SU-DHL-6 (cell line): ENCODE measurements at regions not wholly inside any gene's neighbourhood (a gene's known extent, or its start where the extent isn't known, plus 50 kb on each side); places are given as distances from the start of the nearest gene placed in this dataset.

Experiments used
- H2AFZ ChIP-seq: fragments of 200-600 bp; sonication (generic); 2 replicates; pipeline ENCODE4 v1.6.1; 2014; ENCODE audit warnings: low read depth, mild to moderate bottlenecking, moderate library complexity, mixed read lengths, antibody characterized with exemption, low read length; ENCODE audit not compliant: severe bottlenecking
- H3F3A ChIP-seq: fragments of 200-600 bp; shearing (Covaris generic); 2 replicates; pipeline ENCODE4 v1.6.0; 2016; ENCODE audit warnings: antibody characterized with exemption, mild to moderate bottlenecking; ENCODE audit not compliant: insufficient read depth
- H3K27ac ChIP-seq: fragments of 200-600 bp; sonication (generic); 2 replicates; pipeline ENCODE4 v1.5.1; 2016; ENCODE audit warnings: low read depth, mild to moderate bottlenecking, low read length, moderate library complexity, mixed read lengths
- H3K27me3 ChIP-seq: fragments of 200-600 bp; sonication (generic), shearing (Covaris generic); 2 replicates; pipeline ENCODE4 v1.6.0; 2014; ENCODE audit warnings: mild to moderate bottlenecking, low read length
- H3K36me3 ChIP-seq: fragments of 200-600 bp; sonication (generic); 2 replicates; pipeline ENCODE4 v1.6.1; 2014; ENCODE audit warnings: mild to moderate bottlenecking, low read length, mixed read lengths
- H3K4me2 ChIP-seq: fragments of 300-600, 200-600 bp; shearing (Covaris generic), sonication (generic); 2 replicates; pipeline ENCODE4 v1.6.0; 2014; ENCODE audit warnings: low read length, low read depth, mild to moderate bottlenecking; ENCODE audit not compliant: poor library complexity, severe bottlenecking
- H3K4me3 ChIP-seq: fragments of 200-600 bp; sonication (generic); 2 replicates; pipeline ENCODE4 v1.5.1; 2014; ENCODE audit warnings: antibody characterized with exemption, low read length, mild to moderate bottlenecking, mixed read lengths; ENCODE audit not compliant: insufficient read depth, poor library complexity, severe bottlenecking
- H3K79me2 ChIP-seq: fragments of 200-600 bp; sonication (generic); 2 replicates; pipeline ENCODE4 v1.6.1; 2014; ENCODE audit warnings: mild to moderate bottlenecking, low read length, moderate library complexity; ENCODE audit not compliant: insufficient read depth
- H3K9ac ChIP-seq: fragments of 200-600 bp; sonication (generic); 2 replicates; pipeline ENCODE4 v1.7.0; 2014; ENCODE audit warnings: mild to moderate bottlenecking, low read length
- H3K9me2 ChIP-seq: fragments of 200-600 bp; sonication (generic); replicated peaks from 2 replicates; pipeline ENCODE4 v1.6.1; 2014; ENCODE audit warnings: low read length; ENCODE audit not compliant: insufficient read depth
- H3K9me3 ChIP-seq: fragments of 200-600 bp; sonication (generic); 2 replicates; pipeline ENCODE4 v1.6.1; 2014; ENCODE audit warnings: low read length, mixed read lengths; ENCODE audit not compliant: insufficient read depth
- H4K20me1 ChIP-seq: fragments of 200-600 bp; sonication (generic); 2 replicates; pipeline ENCODE4 v1.6.1; 2014; ENCODE audit warnings: low read depth, mild to moderate bottlenecking, antibody characterized with exemption, low read length, moderate library complexity, mixed read lengths
- EZH2phosphoT487 ChIP-seq: fragments of 200-600 bp; sonication (generic), shearing (Covaris generic); conservative IDR thresholded peaks from 2 replicates; pipeline ENCODE4 v1.6.1; 2018; ENCODE audit warnings: mild to moderate bottlenecking, antibody characterized with exemption, low read length, moderate library complexity, mixed read lengths
- TF ChIP-seq, protein P1 (sequence below): fragments of 200-600 bp; sonication (generic); IDR thresholded peaks from one replicate; pipeline ENCODE4 v1.5.1; 2017; ENCODE audit warnings: antibody characterized with exemption, mild to moderate bottlenecking, low read length, moderate library complexity; ENCODE audit not compliant: insufficient read depth, poor library complexity, severe bottlenecking

DNA sequence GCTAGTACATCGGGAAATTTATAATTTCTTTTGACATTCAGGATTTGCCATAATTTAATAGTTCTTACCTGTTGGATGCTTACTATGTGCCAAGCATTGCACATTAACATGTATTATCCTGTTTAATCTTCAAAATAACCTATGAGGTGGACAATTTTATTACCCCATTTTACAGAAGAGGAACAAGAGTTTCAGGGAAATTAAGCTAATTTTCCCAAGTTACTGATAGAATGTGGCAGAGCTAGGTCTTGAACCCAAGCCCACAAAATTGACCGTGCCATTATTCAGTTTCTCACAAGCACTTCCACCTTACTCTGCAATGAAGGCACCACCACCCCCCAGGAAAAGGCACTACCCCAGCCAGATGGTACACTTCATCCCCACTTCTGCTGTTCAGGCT is 161.1 kb upstream of the PLEKHG7 start:
- Histone ChIP-seq H3K4me3 (no peak overlapping the region), H2AFZ (no peak overlapping the region), H3K36me3 (no peaks in the 10 kb centered on the region), H3K9me3 (no peaks in the 10 kb centered on the region), H3K9me2 (no peaks in the 10 kb centered on the region), H3K4me2 (no peak overlapping the region), H3K9ac (no peak overlapping the region), H3K27me3 (no peaks in the 10 kb centered on the region), H3F3A (no peaks in the 10 kb centered on the region), H4K20me1 (no peaks in the 10 kb centered on the region), H3K79me2 (no peaks in the 10 kb centered on the region), H3K27ac (no peak overlapping the region)
- TF ChIP-seq EZH2phosphoT487, result no peak
- TF ChIP-seq, protein P1, sequence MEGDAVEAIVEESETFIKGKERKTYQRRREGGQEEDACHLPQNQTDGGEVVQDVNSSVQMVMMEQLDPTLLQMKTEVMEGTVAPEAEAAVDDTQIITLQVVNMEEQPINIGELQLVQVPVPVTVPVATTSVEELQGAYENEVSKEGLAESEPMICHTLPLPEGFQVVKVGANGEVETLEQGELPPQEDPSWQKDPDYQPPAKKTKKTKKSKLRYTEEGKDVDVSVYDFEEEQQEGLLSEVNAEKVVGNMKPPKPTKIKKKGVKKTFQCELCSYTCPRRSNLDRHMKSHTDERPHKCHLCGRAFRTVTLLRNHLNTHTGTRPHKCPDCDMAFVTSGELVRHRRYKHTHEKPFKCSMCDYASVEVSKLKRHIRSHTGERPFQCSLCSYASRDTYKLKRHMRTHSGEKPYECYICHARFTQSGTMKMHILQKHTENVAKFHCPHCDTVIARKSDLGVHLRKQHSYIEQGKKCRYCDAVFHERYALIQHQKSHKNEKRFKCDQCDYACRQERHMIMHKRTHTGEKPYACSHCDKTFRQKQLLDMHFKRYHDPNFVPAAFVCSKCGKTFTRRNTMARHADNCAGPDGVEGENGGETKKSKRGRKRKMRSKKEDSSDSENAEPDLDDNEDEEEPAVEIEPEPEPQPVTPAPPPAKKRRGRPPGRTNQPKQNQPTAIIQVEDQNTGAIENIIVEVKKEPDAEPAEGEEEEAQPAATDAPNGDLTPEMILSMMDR, result no peak

DNA sequence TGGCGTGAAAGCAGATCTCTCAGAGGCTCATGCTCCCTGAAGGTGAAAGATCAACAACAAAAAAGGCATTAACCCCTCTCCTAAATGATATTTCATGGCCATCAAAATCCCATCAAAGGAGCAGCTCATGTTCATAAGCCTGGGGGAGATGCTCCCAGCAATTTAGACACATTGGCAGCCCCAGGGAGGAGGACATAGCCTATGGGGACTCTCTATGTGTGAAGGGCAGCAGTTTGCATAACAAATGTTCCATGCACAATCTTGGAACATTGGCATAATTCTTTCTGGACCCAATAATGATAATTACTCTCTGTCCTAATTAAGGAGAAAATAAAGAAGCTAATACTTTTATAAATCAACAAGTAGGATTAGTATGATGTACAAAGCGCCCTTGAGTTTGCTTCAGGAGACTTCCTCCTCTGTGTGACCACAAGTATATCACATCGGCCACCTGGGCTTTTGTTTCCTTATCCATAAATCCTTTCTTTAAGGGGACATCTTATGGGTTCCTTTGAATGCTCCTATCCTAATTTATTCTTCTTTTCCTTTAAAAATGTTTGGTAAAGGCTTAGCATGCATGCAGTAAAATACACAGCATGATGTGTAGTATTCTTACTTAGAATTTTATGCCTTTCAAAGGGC is 161.9 kb upstream of the PLEKHG7 start:
- H2AFZ ChIP-seq, result no peak overlapping the region

DNA sequence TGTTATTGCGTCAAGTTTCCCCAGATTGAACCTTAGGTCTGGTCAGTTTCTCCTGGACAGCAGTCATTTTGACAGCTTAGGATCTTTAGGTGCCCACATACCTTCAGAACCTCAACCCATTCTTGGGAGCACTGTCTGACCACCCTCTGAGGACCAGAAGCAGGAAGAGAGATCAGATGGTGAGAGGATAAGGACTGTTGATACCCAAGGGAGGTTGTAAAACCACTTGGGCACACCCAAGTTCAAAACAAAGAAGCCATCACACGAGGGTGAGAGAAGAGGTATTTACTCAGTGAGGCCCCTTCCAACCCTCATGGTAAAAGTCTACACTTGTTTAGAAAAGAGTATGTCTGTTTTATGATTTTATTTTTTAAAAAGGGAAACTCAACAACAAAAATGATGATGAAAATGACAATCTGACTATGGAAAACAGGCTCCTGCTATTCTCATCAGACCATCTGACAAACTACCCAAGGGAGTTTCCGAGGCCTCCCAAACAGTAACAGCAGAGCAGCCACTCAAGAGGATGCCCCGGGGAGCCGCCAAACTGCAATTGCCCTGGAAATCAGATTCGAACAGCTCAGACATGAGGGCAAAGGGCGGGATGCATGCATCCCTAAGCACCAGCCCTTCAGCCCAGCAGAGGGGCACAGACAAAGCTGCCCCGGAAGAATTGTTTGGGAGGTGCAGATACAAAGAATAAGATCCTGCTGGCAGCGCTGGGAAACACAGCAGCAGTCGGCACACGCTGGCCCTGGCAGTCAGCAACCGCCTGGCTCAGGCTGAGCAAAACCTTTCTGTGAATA is 162.6 kb upstream of the PLEKHG7 start:
- no peak overlapping the region for H3K9ac ChIP-seq

More for the DNA sequence above, 161.9 kb upstream of the PLEKHG7 start:
- H3K27ac ChIP-seq, result no peak overlapping the region
- H3F3A ChIP-seq, result no peaks in the 10 kb centered on the region
- no peak overlapping the region for H3K4me2 ChIP-seq
- H3K27me3 ChIP-seq, result no peaks in the 10 kb centered on the region
- H3K9me3 ChIP-seq, result no peaks in the 10 kb centered on the region
- TF ChIP-seq, protein P1, result no peak
- TF ChIP-seq EZH2phosphoT487, result no peak
- H4K20me1 ChIP-seq, result no peaks in the 10 kb centered on the region
- no peaks in the 10 kb centered on the region for H3K36me3 ChIP-seq
- no peaks in the 10 kb centered on the region for H3K79me2 ChIP-seq
- H3K4me3 ChIP-seq, result no peak overlapping the region
- no peaks in the 10 kb centered on the region for H3K9me2 ChIP-seq
- H3K9ac ChIP-seq, result no peak overlapping the region

More for the DNA sequence above, 162.6 kb upstream of the PLEKHG7 start:
- no peak overlapping the region for H3K4me2 ChIP-seq
- no peak overlapping the region for H3K27ac ChIP-seq
- no peaks in the 10 kb centered on the region for H3K79me2 ChIP-seq
- H3K27me3 ChIP-seq, result no peaks in the 10 kb centered on the region
- H3F3A ChIP-seq, result no peaks in the 10 kb centered on the region
- H2AFZ ChIP-seq, result no peak overlapping the region
- no peak for TF ChIP-seq EZH2phosphoT487
- TF ChIP-seq, protein P1, result no peak
- no peaks in the 10 kb centered on the region for H3K36me3 ChIP-seq
- H3K9me3 ChIP-seq, result no peaks in the 10 kb centered on the region
- H3K9me2 ChIP-seq, result no peaks in the 10 kb centered on the region
- no peaks in the 10 kb centered on the region for H4K20me1 ChIP-seq
- no peak overlapping the region for H3K4me3 ChIP-seq
